ENCODE measurements at regions not wholly inside any gene's neighbourhood (a gene's known extent, or its start where the extent isn't known, plus 50 kb on each side); places are given as distances from the start of the nearest gene placed in this dataset.

DNA sequence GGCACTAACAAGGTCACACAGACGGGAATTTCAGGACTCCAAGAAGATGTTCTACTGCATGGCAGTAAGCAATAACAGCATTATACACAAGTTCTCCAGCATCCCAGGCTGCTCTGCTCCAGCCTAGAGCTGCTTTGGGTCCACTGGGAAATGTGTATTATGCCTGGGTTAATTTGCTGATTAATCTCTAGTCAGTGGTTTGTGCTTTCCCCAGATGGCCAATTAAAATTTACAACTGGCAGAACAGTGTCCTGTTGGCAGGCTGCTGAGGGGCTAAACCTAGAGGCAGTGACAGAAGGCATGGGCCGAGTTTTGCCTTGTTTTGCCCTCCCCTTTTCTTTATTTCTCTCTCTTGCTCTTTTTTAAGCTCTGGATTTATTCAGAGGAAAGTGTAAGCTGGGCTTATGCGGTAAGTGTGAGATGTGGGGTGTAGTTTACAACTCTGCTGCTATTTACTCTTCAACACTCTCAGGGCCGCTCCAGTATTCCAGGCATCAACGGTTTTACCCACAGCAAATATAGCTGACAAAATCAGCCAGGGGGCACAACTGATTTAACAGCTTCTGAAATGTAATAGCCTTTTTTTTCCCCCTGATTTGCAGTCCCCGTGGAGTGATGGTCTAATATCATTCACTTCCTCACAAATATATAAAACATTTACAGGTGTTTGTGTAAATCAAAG is 348.0 kb downstream of the GPD2 start:
- TF ChIP-seq, protein P1, sequence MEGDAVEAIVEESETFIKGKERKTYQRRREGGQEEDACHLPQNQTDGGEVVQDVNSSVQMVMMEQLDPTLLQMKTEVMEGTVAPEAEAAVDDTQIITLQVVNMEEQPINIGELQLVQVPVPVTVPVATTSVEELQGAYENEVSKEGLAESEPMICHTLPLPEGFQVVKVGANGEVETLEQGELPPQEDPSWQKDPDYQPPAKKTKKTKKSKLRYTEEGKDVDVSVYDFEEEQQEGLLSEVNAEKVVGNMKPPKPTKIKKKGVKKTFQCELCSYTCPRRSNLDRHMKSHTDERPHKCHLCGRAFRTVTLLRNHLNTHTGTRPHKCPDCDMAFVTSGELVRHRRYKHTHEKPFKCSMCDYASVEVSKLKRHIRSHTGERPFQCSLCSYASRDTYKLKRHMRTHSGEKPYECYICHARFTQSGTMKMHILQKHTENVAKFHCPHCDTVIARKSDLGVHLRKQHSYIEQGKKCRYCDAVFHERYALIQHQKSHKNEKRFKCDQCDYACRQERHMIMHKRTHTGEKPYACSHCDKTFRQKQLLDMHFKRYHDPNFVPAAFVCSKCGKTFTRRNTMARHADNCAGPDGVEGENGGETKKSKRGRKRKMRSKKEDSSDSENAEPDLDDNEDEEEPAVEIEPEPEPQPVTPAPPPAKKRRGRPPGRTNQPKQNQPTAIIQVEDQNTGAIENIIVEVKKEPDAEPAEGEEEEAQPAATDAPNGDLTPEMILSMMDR (conservative IDR thresholded peaks at IDR 0.05; ENCODE audit: low read depth in 2 of 2) = peak in 1 of 2 experiments; percentile 16; a peak in 1 of 4 replicates
- no peak for TF ChIP-seq POLR2AphosphoS5 (IDR thresholded peaks at IDR 0.05; ENCODE audit: low read depth)
- TF ChIP-seq EZH2phosphoT487 (IDR thresholded peaks at IDR 0.05; ENCODE audit: unreplicated experiment) = no peak
- TF ChIP-seq, protein P2, sequence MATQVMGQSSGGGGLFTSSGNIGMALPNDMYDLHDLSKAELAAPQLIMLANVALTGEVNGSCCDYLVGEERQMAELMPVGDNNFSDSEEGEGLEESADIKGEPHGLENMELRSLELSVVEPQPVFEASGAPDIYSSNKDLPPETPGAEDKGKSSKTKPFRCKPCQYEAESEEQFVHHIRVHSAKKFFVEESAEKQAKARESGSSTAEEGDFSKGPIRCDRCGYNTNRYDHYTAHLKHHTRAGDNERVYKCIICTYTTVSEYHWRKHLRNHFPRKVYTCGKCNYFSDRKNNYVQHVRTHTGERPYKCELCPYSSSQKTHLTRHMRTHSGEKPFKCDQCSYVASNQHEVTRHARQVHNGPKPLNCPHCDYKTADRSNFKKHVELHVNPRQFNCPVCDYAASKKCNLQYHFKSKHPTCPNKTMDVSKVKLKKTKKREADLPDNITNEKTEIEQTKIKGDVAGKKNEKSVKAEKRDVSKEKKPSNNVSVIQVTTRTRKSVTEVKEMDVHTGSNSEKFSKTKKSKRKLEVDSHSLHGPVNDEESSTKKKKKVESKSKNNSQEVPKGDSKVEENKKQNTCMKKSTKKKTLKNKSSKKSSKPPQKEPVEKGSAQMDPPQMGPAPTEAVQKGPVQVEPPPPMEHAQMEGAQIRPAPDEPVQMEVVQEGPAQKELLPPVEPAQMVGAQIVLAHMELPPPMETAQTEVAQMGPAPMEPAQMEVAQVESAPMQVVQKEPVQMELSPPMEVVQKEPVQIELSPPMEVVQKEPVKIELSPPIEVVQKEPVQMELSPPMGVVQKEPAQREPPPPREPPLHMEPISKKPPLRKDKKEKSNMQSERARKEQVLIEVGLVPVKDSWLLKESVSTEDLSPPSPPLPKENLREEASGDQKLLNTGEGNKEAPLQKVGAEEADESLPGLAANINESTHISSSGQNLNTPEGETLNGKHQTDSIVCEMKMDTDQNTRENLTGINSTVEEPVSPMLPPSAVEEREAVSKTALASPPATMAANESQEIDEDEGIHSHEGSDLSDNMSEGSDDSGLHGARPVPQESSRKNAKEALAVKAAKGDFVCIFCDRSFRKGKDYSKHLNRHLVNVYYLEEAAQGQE (IDR thresholded peaks at IDR 0.05; ENCODE audit: unreplicated experiment) = no peak
- no peak for TF ChIP-seq EZH2 (IDR thresholded peaks at IDR 0.05; ENCODE audit: low read depth, unreplicated experiment)
- no peak for TF ChIP-seq JUNB (IDR thresholded peaks at IDR 0.05; ENCODE audit: unreplicated experiment)
- TF ChIP-seq CREB1 (CRISPR knock-in tag; IDR thresholded peaks at IDR 0.05; ENCODE audit: low read depth) = no peak
- TF ChIP-seq, protein P3, sequence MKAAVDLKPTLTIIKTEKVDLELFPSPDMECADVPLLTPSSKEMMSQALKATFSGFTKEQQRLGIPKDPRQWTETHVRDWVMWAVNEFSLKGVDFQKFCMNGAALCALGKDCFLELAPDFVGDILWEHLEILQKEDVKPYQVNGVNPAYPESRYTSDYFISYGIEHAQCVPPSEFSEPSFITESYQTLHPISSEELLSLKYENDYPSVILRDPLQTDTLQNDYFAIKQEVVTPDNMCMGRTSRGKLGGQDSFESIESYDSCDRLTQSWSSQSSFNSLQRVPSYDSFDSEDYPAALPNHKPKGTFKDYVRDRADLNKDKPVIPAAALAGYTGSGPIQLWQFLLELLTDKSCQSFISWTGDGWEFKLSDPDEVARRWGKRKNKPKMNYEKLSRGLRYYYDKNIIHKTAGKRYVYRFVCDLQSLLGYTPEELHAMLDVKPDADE (IDR thresholded peaks at IDR 0.05) = no peak
- TF ChIP-seq STAT1 (IDR thresholded peaks at IDR 0.05; ENCODE audit: unreplicated experiment) = no peak
- no peak for TF ChIP-seq NANOG (IDR thresholded peaks at IDR 0.05; ENCODE audit: borderline replicate concordance)
- TF ChIP-seq ZNF331 (CRISPR knock-in tag; IDR thresholded peaks at IDR 0.05; ENCODE audit: low read depth) = no peak
- no peak for TF ChIP-seq ZNF114 (CRISPR knock-in tag; IDR thresholded peaks at IDR 0.05)
